Prostate gland (tissue), 2 donors: ENCODE measurements at regions not wholly inside any gene's neighbourhood (a gene's known extent, or its start where the extent isn't known, plus 50 kb on each side); places are given as distances from the start of the nearest gene placed in this dataset.
A peak's percentile ranks its signal among the peaks of the same experiment; 100 is the strongest.

Experiments
- DNase-seq: peaks from one replicate; pipeline ENCODE4 v3.0.0-alpha.2; 2019; ENCODE audit warnings: low spot score
- H3K27ac ChIP-seq, 2 donors: fragments of 200-600 bp; sonication (generic); 2 replicates each; pipeline ENCODE4 v1.5.1; 2017 to 2019
- H3K27me3 ChIP-seq: fragments of 200-600 bp; sonication (generic); replicated peaks from 2 replicates; pipeline ENCODE4 v1.5.1; 2019; ENCODE audit not compliant: insufficient read depth
- H3K36me3 ChIP-seq, 2 donors: fragments of 200-600 bp; sonication (generic); 1 replicate in 1 of 2; 2 replicates in 1 of 2; pipeline versions ENCODE4 v1.5.1 to v1.8.1; 2017 to 2019
- H3K4me1 ChIP-seq: fragments of 200-600 bp; sonication (generic); replicated peaks from 2 replicates; pipeline ENCODE4 v1.5.1; 2019
- H3K4me3 ChIP-seq, 2 donors: fragments of 200-600 bp; sonication (generic); 2 replicates each; pipeline ENCODE4 v1.5.1; 2017 to 2019
- H3K9me3 ChIP-seq: fragments of 200-600 bp; sonication (generic); 2 replicates; pipeline ENCODE4 v1.5.1; 2017
- POLR2A ChIP-seq: fragments of 450-650 bp; IDR thresholded peaks from one replicate; pipeline ENCODE4 v1.6.1; 2016; ENCODE audit warnings: antibody characterized with exemption, mild to moderate bottlenecking
- POLR2AphosphoS5 ChIP-seq: sonication (generic); formaldehyde crosslinking; IDR thresholded peaks from one replicate; pipeline ENCODE4 v1.6.1; 2017; ENCODE audit warnings: antibody characterized with exemption
- WGBS: methylation state at CpG from one replicate; pipeline ENCODE4 v1.1.5; 2018; 5-methylcytosine and 5-hydroxymethylcytosine counted together
- intact Hi-C: fragments of 100-400 bp; cut with DNase I; formaldehyde crosslinking; loops from one replicate; pipeline ENCODE4 v1.14.2; 2022
- TF ChIP-seq, protein P1 (sequence below), 4 experiments: fragments of 200-600 bp in 2 of 4; fragments of 450-650 bp in 2 of 4; sonication (generic) in 2 of 4; IDR thresholded peaks; 1 replicate in 3 of 4; 2 replicates in 1 of 4; pipeline ENCODE4 v1.5.1; 2016 to 2019; ENCODE audit warnings: antibody characterized with exemption in 4 of 4, mild to moderate bottlenecking in 2 of 4, moderate library complexity in 2 of 4

- no peaks in the 10 kb centered on the region for H3K36me3 ChIP-seq
- H3K4me3 ChIP-seq: no peak overlapping the region
- intact Hi-C loops: loop anchor here (2.0 to 5.0 kb wide), 3 partner anchors 159 to 386 kb away; no protein-coding TSS in a partner anchor
- H3K9me3 ChIP-seq: no peaks in the 10 kb centered on the region
- H3K27ac ChIP-seq: peak overlapping the region; percentile 54 to 68
- DNase-seq: peak; percentile 73
- peaks cover 21% of the 10 kb centered on the region for H3K4me1 ChIP-seq
- H3K27me3 ChIP-seq: no peaks in the 10 kb centered on the region
- WGBS: 9% methylated on average over 17 of the region's 17 CpGs
- TF ChIP-seq POLR2A (no peak), POLR2AphosphoS5 (peak; percentile 95)
- TF ChIP-seq, protein P1, sequence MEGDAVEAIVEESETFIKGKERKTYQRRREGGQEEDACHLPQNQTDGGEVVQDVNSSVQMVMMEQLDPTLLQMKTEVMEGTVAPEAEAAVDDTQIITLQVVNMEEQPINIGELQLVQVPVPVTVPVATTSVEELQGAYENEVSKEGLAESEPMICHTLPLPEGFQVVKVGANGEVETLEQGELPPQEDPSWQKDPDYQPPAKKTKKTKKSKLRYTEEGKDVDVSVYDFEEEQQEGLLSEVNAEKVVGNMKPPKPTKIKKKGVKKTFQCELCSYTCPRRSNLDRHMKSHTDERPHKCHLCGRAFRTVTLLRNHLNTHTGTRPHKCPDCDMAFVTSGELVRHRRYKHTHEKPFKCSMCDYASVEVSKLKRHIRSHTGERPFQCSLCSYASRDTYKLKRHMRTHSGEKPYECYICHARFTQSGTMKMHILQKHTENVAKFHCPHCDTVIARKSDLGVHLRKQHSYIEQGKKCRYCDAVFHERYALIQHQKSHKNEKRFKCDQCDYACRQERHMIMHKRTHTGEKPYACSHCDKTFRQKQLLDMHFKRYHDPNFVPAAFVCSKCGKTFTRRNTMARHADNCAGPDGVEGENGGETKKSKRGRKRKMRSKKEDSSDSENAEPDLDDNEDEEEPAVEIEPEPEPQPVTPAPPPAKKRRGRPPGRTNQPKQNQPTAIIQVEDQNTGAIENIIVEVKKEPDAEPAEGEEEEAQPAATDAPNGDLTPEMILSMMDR (IDR thresholded peaks at IDR 0.05): no peak
Observed at GRCh38 chr1:234918181-234918841, 210.3 kb downstream of the TOMM20 start.

DNA sequence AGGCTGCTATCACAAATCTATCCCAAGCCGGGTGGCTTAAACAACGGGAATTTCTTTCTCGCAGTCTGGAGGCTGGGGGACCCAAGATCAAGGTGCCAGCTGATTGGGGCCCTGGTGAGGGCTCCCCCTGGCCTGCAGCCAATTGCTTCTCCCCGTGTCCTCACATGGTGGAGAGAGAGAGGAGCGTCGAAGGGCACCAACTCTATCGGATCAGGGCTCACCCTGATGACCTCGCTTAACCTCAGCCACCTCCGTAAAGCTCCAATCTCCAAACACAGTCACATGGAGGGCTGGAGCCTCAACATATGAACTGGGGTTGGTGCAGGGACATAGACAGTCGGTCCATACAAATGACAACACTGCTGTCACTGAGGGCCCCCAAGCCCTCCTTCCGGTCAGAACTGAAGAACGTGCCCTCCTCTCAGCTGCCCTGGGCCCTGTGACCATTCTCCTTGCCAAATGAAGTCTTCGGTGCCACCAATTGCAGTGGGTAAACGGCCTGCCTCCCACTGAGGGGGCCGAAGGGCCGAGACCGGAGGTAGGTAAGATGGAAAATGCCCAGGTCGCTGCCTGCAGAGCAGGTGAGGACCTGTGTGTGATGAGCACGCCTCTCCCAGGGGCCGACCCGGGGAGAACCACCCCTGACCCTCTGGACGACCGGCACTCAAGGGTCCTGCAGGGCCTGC is 211.0 kb downstream of the TOMM20 start:
- 55% methylated on average over 23 of the region's 23 CpGs for WGBS
- H3K4me3 ChIP-seq: no peak overlapping the region
- H3K9me3 ChIP-seq: no peaks in the 10 kb centered on the region
- peak overlapping the region; percentile 68 for H3K27ac ChIP-seq
- DNase-seq: no peak
- TF ChIP-seq POLR2AphosphoS5 (no peak), POLR2A (no peak)
- TF ChIP-seq, protein P1 (IDR thresholded peaks at IDR 0.05): no peak
- H3K36me3 ChIP-seq: no peaks in the 10 kb centered on the region
- intact Hi-C loops: loop anchor here (2.0 to 5.0 kb wide), 6 partner anchors 31 to 385 kb away; no protein-coding TSS in a partner anchor
- no peaks in the 10 kb centered on the region for H3K27me3 ChIP-seq
- H3K4me1 ChIP-seq: peaks cover 21% of the 10 kb centered on the region

DNA sequence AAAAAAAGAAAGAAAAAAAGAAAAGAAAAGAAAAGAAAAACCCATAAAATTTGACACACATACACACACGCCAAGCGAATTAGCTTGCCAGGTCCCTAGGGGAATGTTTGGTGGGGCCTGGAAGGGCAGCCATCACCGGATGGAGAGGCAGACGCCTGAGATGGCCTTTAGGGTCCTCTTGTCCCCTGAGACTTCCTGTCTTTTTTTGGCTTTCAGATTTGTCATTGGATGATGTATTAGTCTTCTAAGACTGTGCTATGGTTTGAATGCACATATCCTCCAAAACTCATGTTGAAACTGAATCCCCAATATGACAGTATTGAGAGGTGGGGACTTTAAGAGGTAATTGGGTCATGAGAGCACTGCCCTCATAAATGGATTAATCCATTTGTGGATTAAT is 211.8 kb downstream of the TOMM20 start:
- Histone ChIP-seq H3K4me3 (no peak overlapping the region), H3K36me3 (no peaks in the 10 kb centered on the region), H3K4me1 (peaks cover 21% of the 10 kb centered on the region), H3K27me3 (no peaks in the 10 kb centered on the region), H3K9me3 (no peaks in the 10 kb centered on the region), H3K27ac (peak overlapping the region; percentile 68)
- intact Hi-C loops: loop anchor here (1.0 to 5.0 kb wide), 6 partner anchors 30 to 385 kb away; no protein-coding TSS in a partner anchor
- DNase-seq: no peak
- TF ChIP-seq, protein P1 (IDR thresholded peaks at IDR 0.05): no peak
- no peak for TF ChIP-seq POLR2A
- no peak for TF ChIP-seq POLR2AphosphoS5
- 48% methylated on average over 4 of the region's 4 CpGs for WGBS

- peaks cover 21% of the 10 kb centered on the region for H3K4me1 ChIP-seq
- DNase-seq: peak; percentile 80
- no peaks in the 10 kb centered on the region for H3K27me3 ChIP-seq
- intact Hi-C loops: loop anchor here (1.0 to 5.0 kb wide), 6 partner anchors 29 to 384 kb away; no protein-coding TSS in a partner anchor
- H3K4me3 ChIP-seq: no peak overlapping the region
- WGBS: 34% methylated on average over 16 of the region's 16 CpGs
- H3K27ac ChIP-seq: peak overlapping the region; percentile 53 to 68
- H3K9me3 ChIP-seq: no peaks in the 10 kb centered on the region
- no peaks in the 10 kb centered on the region for H3K36me3 ChIP-seq
- TF ChIP-seq, protein P1 (IDR thresholded peaks at IDR 0.05): no peak
- TF ChIP-seq POLR2AphosphoS5: peak; percentile 97
Observed at GRCh38 chr1:234915924-234916675, 212.5 kb downstream of the TOMM20 start.
